GM18511 (cell line): ENCODE measurements at regions not wholly inside any gene's neighbourhood (a gene's known extent, or its start where the extent isn't known, plus 50 kb on each side); places are given as distances from the start of the nearest gene placed in this dataset.

Experiments
- ATAC-seq: cut with Tn5 transposase; IDR thresholded peaks from one replicate; pipeline ENCODE4 v1.9.1; 2021; ENCODE audit warnings: mild to moderate bottlenecking, moderate library complexity; ENCODE audit not compliant: unreplicated experiment

DNA sequence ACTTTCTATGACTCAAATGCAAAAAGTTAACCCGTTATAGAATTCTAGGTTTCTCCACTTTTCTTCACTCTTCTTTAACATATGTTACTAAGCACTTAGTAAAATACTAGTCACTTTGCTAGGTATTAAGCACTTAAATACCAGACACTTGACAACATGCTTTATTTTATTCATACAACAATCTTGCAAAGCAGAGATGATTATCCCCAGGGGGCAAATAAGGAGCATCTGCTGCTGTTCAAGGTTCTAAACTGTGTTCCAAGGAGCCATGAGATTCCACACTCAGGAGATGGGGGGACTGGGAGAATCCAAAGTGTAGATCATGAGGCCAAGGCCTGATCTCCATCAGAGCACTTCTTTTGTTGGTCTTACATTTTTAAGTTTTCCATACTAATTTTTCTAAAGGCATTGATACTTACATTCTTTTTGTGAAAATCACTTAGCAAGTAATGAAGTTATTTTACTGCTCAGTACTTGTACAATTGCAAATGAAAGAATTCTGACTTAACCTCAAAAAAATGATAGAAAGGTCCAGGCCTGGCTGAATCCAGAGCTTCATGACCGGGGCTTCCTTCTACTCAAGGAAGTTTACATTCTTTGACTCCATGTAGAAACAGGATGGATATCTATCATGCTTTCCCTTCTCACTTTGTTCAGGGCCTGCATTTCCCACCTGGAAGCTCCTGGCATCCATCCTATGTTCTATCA, 504.4 kb upstream of the WWC1 start:
- no peak for ATAC-seq

DNA sequence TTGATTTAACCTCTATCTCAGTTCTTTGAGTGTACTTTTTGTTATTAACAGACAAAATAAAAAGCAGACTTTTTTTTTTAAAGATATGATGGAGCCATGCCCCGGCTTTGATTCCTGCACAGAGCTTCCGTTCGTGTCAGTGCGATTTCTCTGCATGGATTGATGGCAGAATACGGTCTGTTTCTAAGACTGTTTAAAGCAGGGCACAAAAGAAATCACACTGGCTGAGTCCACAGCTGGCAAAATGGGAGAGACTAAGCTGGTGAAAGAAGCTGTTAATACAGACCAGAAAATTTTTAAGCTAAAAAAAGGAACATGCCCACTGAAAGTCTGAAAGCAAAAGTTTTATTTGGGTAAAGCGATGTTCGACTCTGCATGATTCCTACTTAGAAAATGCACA, 501.4 kb upstream of the WWC1 start:
- no peak for ATAC-seq

DNA sequence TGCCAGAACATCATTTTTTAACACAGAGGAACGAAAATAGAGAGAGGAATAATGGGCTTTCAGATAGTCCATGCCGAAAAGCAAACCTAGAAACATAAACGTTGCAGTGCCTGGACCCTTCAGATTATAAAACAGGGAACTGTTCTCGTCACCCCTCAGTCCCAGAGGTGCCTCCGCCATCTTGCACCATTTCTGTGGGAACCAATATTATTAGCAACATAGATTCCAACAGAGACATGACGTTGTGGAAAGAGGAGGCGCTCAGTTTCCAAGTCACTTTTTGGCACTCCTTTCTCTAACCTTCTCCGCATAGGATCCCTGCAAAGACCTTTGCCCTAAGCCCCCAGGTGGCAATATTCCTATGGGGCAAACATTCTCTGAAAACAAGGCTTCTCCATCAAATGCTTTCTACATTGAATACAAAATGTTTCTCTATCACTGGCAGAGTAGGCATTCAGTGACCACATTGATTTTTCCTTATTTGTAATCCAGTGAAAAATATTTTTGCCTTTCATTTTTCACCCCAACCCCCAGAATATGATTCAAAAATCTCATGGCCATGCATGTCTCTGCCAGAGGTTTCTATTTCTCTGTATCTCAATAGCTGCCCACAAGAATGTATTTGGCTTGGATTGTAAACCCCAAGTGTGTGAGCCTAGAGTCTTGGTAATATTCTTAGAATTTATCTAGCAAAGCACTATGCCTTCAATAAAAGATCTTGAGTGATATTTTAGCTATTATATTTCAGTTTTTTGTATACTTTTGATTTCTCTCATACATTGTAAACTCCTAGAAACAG, 500.8 kb upstream of the WWC1 start:
- ATAC-seq = no peak

DNA sequence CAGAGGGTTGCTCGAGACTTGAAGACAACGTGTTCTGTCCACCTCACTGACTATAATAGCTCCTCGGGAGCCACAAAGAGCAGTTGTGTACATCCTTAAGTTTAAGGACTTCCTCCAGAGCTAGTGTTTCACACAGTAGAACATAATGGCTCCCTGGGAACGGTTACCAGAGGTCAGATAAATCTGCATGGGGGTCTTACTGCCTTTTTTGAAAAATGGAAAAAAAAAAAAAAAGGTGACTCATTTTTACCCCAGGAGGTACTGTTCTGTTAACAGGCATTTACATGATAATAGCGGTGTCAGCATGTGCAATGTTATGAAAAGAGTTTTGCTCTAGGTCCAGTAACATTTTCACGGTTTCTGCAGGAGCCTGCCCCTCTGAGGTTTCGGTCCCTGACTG, 498.9 kb upstream of the WWC1 start:
- ATAC-seq = no peak

DNA sequence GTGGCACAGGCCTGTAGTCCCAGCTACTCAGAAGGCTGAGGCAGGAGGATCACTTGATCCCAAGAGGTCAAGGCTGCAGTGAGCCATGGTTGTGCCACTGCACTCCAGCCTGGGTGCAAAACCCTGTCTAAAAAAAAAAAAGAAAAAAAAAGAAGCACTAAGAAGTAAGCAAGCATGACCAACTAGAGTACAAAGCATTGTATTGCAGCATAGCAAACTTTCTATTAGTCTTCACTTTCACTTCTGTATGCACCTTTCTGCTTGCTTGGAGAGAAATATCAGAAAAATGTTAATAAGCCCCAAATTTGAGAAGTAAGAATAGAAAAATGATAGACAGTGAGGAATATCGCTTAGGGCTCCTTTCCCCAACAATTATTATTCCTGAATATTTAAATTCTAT, 497.7 kb upstream of the WWC1 start:
- no peak for ATAC-seq

DNA sequence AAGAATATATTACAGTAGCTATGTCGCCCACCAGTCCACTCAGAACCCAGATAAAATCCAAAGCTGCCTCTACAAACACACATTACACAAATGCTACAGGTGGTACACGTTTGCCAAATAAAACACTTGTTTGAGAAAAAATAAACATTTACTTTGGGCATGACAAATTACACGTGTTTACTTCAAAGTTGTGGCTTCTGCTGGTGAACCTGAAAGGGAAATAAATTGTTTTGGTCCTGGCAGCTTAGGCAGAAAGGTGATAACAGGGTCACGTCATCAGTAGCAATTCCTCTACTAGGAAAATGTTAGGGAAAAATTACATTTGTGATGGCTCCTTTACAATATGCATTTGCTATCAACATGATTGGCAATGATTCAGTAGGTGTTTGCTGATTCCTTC, 497.3 kb upstream of the WWC1 start:
- ATAC-seq = no peak

DNA sequence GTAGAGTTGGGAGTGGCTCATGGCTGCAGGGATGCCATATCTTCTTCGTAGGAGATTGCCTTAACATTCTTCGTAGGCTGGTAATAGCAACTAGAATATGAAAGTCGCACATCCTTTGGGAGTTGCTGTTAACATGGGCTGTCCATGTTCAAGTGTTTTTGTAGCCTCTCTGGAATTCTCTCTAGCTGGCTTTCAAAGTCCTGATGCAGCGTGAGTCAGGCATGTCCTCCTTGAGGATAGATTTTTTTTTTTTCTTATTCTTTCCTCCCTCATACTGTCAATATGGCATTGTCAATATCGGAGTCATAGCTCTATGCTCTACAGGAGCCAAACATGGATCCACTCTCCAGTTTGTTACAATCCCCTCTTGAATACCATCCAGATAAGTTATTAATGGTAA, 494.8 kb upstream of the WWC1 start:
- ATAC-seq = no peak

DNA sequence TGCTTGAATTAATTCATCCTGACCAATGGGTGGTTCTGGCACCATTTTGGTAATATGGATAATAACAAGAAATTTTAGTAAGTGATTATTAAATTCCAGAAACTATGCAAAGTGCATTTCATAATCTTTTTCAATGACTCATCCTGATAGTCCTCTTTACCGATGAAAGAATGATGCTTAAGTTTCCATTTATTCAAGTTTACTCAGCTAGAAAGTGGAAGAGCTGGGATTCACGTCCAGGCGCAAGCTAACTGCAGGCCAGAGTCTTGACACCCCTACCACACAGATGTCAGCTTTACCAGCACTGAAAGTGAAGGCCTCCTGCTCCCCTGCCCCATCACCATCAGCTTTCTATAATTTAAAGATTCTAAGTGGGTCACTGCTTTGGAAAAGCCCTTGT, 493.5 kb upstream of the WWC1 start:
- ATAC-seq = no peak

DNA sequence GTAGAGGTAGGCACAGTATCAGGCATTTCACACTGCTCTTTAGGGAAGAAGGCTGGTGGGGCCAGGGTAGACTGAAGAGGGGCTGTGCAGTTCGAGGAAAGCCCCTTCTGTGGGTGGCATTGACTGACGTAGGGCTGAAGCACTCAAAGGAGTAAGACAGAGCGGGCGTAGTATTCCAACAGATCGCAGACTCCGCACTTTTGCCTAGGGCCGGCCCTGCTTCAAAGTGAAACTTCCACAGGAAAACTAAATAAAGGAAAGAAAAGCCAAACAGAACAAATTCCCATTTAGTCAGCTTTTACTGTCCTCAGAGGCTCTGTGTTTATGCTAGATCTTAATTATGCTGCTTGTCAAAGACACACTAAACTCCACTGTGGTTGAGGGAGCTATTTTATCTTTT, 493.0 kb upstream of the WWC1 start:
- ATAC-seq = no peak

DNA sequence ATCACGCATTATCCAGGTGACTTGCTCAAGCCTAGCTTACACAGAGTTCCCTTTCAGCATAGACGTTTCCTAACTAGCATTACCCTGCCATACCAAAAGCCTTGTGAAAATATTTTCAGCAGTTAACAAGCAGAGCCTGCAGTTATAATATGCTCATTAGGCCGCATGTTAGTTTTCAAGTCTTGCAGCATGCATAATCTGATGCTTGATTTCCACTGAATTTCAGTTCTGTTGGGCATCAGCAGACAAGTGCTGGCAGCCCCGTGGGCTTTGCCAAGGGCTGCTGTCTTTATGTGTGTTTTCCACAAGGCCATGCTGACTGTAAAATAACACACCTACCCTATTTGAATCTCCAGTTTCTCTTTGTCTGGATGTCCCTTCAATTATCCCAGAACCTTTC, 491.0 kb upstream of the WWC1 start:
- ATAC-seq = no peak

DNA sequence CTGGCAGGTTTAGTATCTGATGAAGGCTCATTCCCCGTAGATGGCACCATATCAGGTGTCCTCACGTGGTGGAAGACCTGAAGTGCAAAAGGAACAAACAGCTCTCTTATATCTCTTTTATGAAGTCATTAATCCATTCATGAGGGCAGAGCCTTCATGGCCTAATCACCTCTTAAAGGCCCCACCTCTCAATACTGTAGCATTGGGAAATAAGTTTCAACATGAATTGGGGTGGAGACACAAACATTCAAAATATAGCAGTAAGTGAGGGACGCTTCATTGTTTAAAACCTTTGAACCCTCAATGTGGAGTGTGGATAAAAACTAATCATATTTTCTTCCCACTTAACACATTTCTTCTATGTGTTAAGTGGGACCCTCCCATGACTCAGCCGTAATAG, 489.4 kb upstream of the WWC1 start:
- ATAC-seq = no peak

DNA sequence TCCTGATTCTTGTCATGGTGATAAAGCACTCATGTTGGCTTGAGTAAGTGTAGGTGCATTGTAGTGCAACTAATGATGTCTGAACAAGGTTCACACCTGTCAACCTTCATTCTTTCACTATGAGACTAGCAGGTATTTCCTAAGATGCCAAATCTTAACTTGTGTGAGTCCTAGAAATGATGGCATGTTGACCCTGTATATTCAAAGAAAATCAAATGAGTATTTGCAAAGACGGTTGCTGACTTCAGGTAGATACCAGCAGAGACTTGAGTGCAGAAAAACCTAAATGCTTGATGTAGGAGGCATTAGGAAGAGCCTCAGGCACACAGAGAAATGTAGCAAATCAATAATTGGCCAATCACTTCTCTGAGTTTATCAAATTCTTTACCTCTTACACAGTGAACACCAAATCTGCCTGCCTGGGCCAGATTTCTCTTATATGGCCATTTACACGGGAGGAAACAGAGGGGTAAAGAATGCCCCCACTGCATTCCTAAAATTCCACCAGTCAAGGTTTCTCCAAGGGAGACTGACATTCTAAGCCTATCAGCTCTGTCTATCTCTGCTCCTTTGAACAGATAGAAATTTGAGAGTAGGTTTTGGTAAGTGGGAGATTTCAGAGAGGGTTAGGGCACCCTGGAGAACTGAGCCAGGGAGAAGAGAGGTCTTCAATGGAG, 488.6 kb upstream of the WWC1 start:
- no peak for ATAC-seq

DNA sequence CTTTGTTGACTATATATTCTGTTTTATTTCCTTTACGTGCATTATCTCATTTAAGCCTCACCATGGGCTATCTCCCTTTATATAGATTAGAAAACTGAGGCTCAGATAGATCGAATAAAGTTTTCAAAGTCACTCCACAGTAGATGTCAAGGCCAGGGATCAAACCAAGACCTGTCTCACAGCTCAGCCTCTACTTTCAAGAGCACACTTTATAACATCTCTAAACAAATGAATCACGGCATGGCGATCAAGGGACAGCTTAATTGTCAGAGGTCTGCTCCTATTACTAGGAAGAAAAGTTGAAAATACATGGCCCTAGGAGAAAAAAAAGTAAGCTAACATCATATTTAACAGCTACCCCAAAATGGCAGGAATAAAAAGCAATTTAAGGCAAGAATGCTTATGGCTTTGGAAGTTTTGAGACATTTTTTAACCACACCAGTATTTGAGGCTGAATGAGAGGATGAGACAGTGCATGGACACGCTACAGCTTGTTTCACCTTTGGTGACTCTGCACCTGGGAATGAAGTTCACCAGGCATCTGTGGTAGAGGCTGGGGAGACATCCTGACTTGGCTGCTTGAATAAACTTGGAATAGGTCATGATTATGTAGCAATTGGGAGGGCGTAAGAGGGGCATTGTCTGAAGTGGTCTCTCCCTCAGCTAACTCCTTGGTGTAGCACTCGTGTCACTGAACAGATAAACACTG, 486.8 kb upstream of the WWC1 start:
- no peak for ATAC-seq

DNA sequence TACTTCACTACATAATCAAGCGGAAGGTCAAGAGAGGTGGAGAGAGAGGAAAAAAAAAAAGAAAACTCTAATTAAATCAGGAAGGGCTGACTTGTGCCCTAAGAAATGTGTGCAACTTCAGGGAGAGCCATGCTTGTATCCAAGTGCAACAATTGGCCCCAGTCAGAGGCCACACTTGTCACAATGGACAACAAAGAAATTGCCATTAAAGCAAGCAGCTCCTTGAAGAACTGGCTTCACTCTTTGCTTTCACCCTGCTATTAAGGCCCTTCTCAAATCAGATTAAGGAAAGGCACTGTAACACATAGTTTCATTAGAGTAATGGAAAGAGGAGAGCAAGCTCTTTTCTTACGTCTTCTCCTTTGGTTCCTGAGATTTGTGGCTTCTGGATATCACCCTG, 480.9 kb upstream of the WWC1 start:
- ATAC-seq = no peak

DNA sequence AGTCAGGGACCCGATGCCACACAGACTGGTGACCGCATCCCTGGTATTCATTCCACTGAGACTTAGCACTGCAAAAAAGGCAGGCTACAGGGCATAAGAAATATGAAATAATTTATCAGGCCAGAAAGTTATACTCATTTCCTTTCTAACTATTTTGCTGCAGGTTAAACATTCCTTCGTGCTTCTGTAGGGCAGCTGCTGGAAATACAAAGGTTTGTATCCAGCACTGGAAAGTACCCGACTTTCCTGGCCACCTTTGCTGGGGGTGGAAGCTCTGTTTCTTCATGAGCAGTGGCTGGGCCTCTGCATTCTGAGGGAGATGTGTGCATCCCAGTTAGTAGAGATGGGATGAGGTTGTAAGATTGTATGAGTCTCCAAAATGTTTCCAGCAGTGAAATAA, 478.6 kb upstream of the WWC1 start:
- ATAC-seq = no peak

DNA sequence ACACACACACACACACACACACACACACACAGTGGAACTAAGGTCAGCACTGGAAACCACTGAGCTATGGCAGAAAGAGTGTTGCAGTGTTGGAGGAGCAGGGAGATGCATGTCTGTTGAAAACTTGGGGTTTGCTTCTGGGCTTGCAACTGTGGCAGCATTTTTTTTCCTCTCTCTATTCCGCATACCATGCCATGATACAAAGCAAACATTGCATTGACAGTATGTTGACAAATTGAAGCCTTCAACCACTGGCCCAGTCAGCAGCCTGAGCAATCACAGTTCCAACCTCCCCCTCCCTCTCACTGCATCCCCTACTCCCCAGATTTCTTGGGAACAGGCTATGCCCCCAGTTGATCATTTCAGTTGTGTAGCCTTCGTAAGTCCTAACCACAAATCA, 478.1 kb upstream of the WWC1 start:
- no peak for ATAC-seq

DNA sequence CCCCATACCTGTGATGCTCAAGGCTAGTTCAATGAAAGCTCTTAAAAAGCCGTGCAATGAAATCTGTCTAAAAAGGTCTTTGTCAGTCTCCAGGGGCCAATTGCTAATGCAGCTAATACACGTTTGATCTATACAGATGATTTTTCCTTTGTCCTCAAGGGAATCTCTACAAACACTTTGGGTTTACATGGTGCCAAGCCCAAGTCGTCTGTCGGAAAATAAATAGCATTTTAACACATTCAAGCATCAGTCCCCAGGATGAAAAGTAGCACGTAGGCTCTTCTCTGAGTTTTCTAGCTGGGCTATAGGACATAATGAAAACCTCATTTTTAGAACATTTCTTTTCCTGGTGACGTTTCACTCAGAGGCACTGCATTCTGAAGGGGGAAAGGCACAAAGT, 477.4 kb upstream of the WWC1 start:
- ATAC-seq = no peak

DNA sequence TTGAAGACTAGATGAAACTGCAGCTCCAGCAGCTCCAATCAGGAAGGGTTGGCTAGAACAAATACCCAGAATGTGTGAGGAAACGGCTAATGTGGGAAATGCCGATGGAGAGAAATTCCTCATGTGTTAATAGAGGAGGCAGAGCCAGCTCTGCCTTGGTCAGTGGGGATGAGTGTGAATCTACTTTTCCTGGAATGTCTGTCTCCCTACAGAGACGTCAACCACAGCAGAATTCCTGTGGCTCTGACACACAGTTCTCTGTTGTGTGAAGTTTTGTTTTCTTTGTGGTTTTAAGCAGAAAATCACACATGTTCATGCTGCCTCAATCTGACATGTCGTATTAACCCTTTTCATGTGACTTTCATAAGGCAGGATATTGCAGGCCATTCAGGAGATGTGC, 476.6 kb upstream of the WWC1 start:
- ATAC-seq = no peak

DNA sequence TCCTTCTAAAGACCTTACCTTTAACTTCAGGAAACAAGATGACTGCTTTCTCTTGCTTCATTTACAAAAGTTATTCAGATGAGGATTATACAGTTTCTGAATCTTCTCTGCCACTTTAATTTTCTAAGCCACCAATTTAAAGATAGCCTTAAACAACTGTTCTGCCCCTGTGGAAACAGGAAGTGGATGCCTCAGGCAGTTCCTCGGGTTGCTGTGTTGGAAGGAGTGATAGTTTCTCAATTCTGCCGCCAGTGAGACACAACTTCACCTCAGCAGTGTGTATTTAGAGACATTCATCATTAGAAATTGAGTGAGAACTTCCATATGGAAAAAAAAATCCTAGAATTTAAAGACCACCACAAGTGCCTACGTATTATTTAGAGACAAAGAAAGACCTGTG, 475.1 kb upstream of the WWC1 start:
- ATAC-seq = no peak

DNA sequence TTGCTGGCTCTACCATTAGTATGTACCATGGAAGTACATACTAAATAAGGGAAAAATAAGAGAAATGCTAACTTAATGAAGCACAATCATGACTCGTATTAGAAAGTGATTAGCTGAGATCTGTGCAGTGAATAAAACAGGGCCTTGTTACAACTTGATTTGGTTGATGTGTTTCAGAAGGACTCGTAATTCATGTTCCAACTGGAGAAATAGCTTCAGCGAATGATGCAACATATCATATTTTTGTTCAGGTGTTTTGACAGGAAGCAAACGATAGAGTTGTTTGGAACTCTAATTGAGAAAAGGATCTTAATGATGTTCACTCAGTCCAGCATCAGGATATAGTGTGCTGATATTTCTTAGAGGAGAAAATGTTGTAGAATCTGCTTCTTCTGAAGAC, 474.6 kb upstream of the WWC1 start:
- ATAC-seq = no peak

DNA sequence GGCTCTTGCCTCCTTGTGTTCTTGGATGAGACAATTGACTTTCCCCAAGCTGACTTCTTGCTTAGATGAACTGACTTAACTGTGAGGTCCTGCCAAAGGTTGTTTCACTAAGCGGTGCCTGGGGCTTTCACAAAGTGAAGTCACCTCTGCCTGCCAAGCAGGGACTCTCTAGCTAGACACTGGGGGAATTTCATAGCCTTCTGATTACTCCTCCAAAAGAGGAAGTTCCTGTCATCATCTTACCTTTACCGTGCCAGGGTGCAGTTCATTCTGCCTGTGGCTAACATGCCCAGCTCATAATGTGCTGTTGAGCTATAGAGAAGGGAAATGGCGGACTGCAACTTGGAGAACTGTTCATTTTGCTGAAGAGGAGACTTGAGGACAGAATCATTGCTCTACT, 472.0 kb upstream of the WWC1 start:
- peak; percentile 93 for ATAC-seq
